Spleen (tissue), 11 donors: ENCODE measurements at regions not wholly inside any gene's neighbourhood (a gene's known extent, or its start where the extent isn't known, plus 50 kb on each side); places are given as distances from the start of the nearest gene placed in this dataset.
"Not testable (repeated sequence)": the region's sequence is repeated elsewhere in the genome, so short reads cannot be mapped to it uniquely, and the experiment has no call there.

Experiments used
- DNase-seq: peaks from one replicate; pipeline ENCODE4 v3.0.0-alpha.2; 2020
- H3K27ac ChIP-seq, 8 donors: fragments of 200-600 bp; sonication (generic) in 7 of 8; 1 replicate in 4 of 8; 2 replicates in 4 of 8; pipeline versions ENCODE4 v1.5.0 to v1.8.0; 2016 to 2021; ENCODE audit warnings: inconsistent platforms in 4 of 8, mild to moderate bottlenecking in 4 of 8, moderate library complexity in 1 of 8
- H3K27me3 ChIP-seq, 7 donors: fragments of 200-600 bp; sonication (generic) in 6 of 7; replicated peaks in 1 of 7; 1 replicate in 4 of 7; 2 replicates in 3 of 7; pipeline versions ENCODE4 v1.5.0 to v1.8.0; 2016 to 2021; ENCODE audit warnings: inconsistent platforms in 3 of 7, mild to moderate bottlenecking in 1 of 7
- H3K36me3 ChIP-seq, 6 donors: fragments of 200-600 bp; sonication (generic) in 5 of 6; 1 replicate in 4 of 6; 2 replicates in 2 of 6; pipeline versions ENCODE4 v1.5.0 to v1.8.0; 2016 to 2021; ENCODE audit warnings: inconsistent platforms in 2 of 6
- H3K4me1 ChIP-seq, 6 donors: fragments of 200-600 bp; sonication (generic) in 5 of 6; 1 replicate in 3 of 6; 2 replicates in 3 of 6; pipeline versions ENCODE4 v1.5.0 to v1.8.0; 2016 to 2021; ENCODE audit warnings: inconsistent platforms in 3 of 6
- H3K4me3 ChIP-seq, 8 donors: fragments of 200-600 bp; sonication (generic) in 7 of 8; 1 replicate in 4 of 8; 2 replicates in 4 of 8; pipeline versions ENCODE4 v1.5.0 to v1.8.0; 2016 to 2021; ENCODE audit warnings: inconsistent platforms in 4 of 8, mild to moderate bottlenecking in 4 of 8, moderate library complexity in 2 of 8
- H3K9me3 ChIP-seq, 8 donors: fragments of 200-600 bp; sonication (generic) in 7 of 8; 1 replicate in 4 of 8; 2 replicates in 4 of 8; pipeline versions ENCODE4 v1.5.0 to v1.8.0; 2016 to 2021; ENCODE audit warnings: inconsistent platforms in 4 of 8
- POLR2A ChIP-seq, 3 donors: fragments of 450-650 bp; IDR thresholded peaks; one replicate each; pipeline ENCODE4 v1.5.1; 2017; ENCODE audit warnings: antibody characterized with exemption in 3 of 3, mild to moderate bottlenecking in 1 of 3
- POLR2AphosphoS5 ChIP-seq, 3 donors: sonication (generic); formaldehyde crosslinking; IDR thresholded peaks; one replicate each; pipeline ENCODE4 v1.5.1; 2017; ENCODE audit warnings: antibody characterized with exemption in 3 of 3
- WGBS, 5 donors: extraction: QIAGEN DNeasy Blood & Tissue Kit in 3 of 5; methylation state at CpG; one replicate each; pipeline versions ENCODE4 v1.1.5 to v1.1.7; 2013 to 2018; 5-methylcytosine and 5-hydroxymethylcytosine counted together
- intact Hi-C: fragments of 100-400 bp; cut with DNase I; formaldehyde crosslinking; loops from one replicate; pipeline ENCODE4 v1.15.0; 2023; ENCODE audit warnings: low total_unique reads
- TF ChIP-seq, protein P1 (sequence below), 11 experiments: fragments of 200-600 bp in 7 of 11; fragments of 450-650 bp in 4 of 11; sonication (generic) in 4 of 11; IDR thresholded peaks in 8 of 11; conservative IDR thresholded peaks in 3 of 11; 1 replicate in 7 of 11; 2 replicates in 4 of 11; pipeline versions ENCODE4 v1.4.0 to v1.8.0; 2016 to 2021; ENCODE audit warnings: antibody characterized with exemption in 11 of 11, inconsistent platforms in 4 of 11, mild to moderate bottlenecking in 1 of 11
- donor health status: healthy with polysubstance abuse.
- donor health status: DM: no; HTN: no; CAD: no; lungs with moderate emphysema.
- donor health status: DM: no; HTN: no; CAD: no.
- donor health status: Bipolar disorder and iron deficiency.
- donor health status: healthy.
- donor health status: DM: no; HTN: no; CAD: no.
- donor health status: DM: yes; HTN: yes; CAD: no.

DNA sequence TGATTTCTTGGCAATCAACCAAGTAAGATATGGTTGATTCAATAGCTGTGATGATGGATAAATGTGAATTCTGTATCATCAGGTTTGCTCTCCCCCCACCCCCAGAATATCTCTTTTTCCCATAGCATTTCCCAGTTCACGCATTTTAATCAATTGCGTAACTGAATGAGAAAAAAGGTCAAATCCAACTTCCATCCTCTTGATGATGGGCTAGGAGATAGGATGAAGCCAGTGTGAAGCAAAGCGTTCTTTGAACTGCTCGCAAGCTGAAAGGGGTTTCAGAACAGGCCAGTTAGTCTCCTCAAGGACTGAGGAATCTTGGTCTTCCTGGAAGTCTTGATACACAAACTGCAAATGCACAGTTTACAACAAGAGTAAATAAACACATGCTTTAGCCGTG lies 94.5 kb upstream of the ARMC3 start:
- WGBS, 5 donors: 84 to 90% (median 90%) methylated on average over 5 of the region's 5 CpGs

DNA sequence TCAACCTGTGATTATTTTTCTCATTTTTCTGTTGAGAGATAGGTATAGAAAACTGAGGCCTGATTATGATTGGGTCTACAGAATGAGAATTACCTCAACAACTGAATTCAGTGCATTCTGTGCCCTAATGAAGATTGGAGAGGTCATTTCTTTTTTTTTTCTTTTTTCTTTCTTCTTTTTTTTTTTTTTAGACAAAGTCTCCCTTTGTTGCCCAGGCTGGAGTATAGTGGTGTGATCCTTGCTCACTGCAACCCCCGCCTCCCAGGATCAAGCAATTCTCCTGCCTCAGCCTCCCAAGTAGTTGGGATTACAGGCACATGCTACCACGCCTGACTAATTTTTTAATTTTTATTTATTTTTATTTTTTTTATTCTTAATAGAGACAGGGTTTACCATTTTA lies 95.0 kb upstream of the ARMC3 start:
- 93 to 99% (median 96%) methylated on average over 2 of the region's 2 CpGs for WGBS, 5 donors
- Histone ChIP-seq H3K4me1 (no peaks in the 10 kb centered on the region), H3K4me3 (no peak overlapping the region), H3K27ac (no peak overlapping the region), H3K27me3 (no peaks in the 10 kb centered on the region), H3K36me3 (no peaks in the 10 kb centered on the region), H3K9me3 (no peaks in the 10 kb centered on the region)
- intact Hi-C loops: no loop called here
- TF ChIP-seq, protein P1, sequence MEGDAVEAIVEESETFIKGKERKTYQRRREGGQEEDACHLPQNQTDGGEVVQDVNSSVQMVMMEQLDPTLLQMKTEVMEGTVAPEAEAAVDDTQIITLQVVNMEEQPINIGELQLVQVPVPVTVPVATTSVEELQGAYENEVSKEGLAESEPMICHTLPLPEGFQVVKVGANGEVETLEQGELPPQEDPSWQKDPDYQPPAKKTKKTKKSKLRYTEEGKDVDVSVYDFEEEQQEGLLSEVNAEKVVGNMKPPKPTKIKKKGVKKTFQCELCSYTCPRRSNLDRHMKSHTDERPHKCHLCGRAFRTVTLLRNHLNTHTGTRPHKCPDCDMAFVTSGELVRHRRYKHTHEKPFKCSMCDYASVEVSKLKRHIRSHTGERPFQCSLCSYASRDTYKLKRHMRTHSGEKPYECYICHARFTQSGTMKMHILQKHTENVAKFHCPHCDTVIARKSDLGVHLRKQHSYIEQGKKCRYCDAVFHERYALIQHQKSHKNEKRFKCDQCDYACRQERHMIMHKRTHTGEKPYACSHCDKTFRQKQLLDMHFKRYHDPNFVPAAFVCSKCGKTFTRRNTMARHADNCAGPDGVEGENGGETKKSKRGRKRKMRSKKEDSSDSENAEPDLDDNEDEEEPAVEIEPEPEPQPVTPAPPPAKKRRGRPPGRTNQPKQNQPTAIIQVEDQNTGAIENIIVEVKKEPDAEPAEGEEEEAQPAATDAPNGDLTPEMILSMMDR (IDR thresholded peaks at IDR 0.05 in 8 of 11, conservative IDR thresholded peaks at IDR 0.05 in 3 of 11): no peak
- DNase-seq: no peak

More for the DNA sequence above, 94.5 kb upstream of the ARMC3 start:
- H3K4me3 ChIP-seq: no peak overlapping the region
- no peaks in the 10 kb centered on the region for H3K27me3 ChIP-seq
- intact Hi-C loops: no loop called here
- no peaks in the 10 kb centered on the region for H3K9me3 ChIP-seq
- no peaks in the 10 kb centered on the region for H3K4me1 ChIP-seq
- no peaks in the 10 kb centered on the region for H3K36me3 ChIP-seq
- TF ChIP-seq, protein P1 (IDR thresholded peaks at IDR 0.05 in 8 of 11, conservative IDR thresholded peaks at IDR 0.05 in 3 of 11): no peak
- H3K27ac ChIP-seq: no peak overlapping the region
- no peak for DNase-seq

DNA sequence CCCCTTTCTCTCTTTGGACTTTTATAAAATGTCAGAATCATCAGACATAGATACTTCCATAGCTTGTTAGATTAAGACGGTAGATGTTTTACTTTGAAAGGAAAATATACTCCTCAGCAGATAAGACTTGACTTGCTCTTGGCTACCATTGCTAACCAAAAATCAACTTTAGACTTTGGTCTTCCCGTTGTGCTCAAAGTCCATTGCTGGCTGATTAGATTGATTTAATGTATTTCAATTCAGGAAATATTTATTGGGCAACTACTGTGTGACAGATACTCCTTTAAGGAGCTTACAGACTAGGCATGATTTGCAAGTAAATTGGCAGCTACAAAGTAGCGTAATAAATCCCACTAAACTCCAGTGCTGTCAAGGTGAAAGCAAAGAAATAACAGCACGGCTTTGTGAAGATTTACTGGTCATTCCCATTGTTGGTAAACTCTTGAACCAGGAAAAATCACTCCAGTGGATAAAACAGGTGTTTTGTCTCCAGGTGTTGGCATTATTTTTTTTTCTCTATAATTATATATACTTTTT lies 95.7 kb upstream of the ARMC3 start:
- no peak for DNase-seq
- Histone ChIP-seq H3K4me3 (no peak overlapping the region), H3K27ac (no peak overlapping the region), H3K9me3 (no peaks in the 10 kb centered on the region), H3K27me3 (no peaks in the 10 kb centered on the region), H3K4me1 (no peaks in the 10 kb centered on the region), H3K36me3 (no peaks in the 10 kb centered on the region)
- 90 to 96% (median 94%) methylated on average over 4 of the region's 4 CpGs for WGBS, 5 donors
- intact Hi-C loops: no loop called here
- TF ChIP-seq POLR2A (IDR thresholded peaks at IDR 0.05): no peak
- TF ChIP-seq POLR2AphosphoS5 (IDR thresholded peaks at IDR 0.05): no peak
- TF ChIP-seq, protein P1 (IDR thresholded peaks at IDR 0.05 in 8 of 11, conservative IDR thresholded peaks at IDR 0.05 in 3 of 11): no peak

DNA sequence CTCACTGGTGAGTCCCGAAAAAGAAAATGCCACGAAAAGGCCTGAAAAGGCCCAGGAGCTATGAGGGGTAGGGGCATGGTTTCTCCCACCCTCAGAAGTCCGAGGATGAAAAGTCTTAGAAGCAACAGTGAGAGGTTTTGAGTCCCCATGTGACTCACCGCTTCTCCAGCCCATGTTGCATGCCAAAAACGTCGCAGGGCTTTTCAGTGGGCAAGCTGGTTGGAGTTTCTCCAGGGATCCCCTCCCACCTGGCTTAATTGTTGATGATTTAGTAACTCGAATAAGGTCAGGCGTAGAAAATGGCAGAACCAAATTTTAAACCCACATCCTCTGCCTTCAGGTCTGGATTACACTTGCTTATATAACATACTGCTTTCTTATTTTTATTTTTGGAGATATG lies 96.3 kb upstream of the ARMC3 start:
- Histone ChIP-seq H3K27me3 (no peaks in the 10 kb centered on the region), H3K4me1 (no peaks in the 10 kb centered on the region), H3K27ac (no peak overlapping the region), H3K36me3 (no peaks in the 10 kb centered on the region), H3K4me3 (no peak overlapping the region), H3K9me3 (no peaks in the 10 kb centered on the region)
- intact Hi-C loops: no loop called here
- DNase-seq: no peak
- TF ChIP-seq, protein P1 (IDR thresholded peaks at IDR 0.05 in 8 of 11, conservative IDR thresholded peaks at IDR 0.05 in 3 of 11): no peak
- TF ChIP-seq POLR2A (IDR thresholded peaks at IDR 0.05) (no peak), POLR2AphosphoS5 (IDR thresholded peaks at IDR 0.05) (no peak)
- 80 to 96% (median 91%) methylated on average over 8 of the region's 8 CpGs for WGBS, 5 donors

DNA sequence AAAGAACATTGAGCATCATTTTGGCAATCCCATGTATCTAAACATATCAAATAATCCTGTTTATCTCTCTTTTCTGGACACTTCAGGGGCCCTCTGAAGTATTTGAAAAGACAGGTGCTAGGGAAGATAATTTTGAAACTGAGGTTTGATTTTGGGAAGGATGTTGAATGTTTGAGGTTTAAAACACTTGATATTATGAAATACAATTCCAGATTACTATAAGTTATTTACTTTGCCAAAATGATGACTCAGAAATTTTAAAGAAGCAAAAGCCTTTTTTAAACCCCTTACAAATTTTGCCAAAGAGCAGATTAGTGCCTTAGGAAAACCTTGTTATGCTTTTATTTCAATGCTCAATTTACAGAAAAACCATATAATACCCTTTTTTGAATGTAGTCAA lies 99.1 kb upstream of the ARMC3 start:
- H3K4me1 ChIP-seq, DNase-seq: not testable (repeated sequence)

More for the DNA sequence above, 99.1 kb upstream of the ARMC3 start:
- H3K36me3 ChIP-seq, H3K27me3 ChIP-seq, H3K27ac ChIP-seq, H3K9me3 ChIP-seq, intact Hi-C loops, H3K4me3 ChIP-seq: not testable (repeated sequence)
